CD8-positive, alpha-beta memory T cell (primary cell): ENCODE measurements at regions not wholly inside any gene's neighbourhood (a gene's known extent, or its start where the extent isn't known, plus 50 kb on each side); places are given as distances from the start of the nearest gene placed in this dataset.

Source experiments
- CTCF ChIA-PET: fragments of 350-600 bp; sonication (Branson Sonifier 250); formaldehyde crosslinking; loops from one replicate; lab custom pipeline; 2021; ENCODE audit warnings: antibody characterized with exemption; lab: Charles Lee
- POLR2A ChIA-PET: fragments of 350-600 bp; sonication (Branson Sonifier 250); formaldehyde crosslinking; loops from one replicate; lab custom pipeline; 2021; ENCODE audit warnings: antibody characterized with exemption; lab: Charles Lee
- DNase-seq, 5 donors: peaks; one replicate each; pipeline versions ENCODE4 v3.0.0 to v3.0.0-alpha.2; 2020 to 2022; ENCODE audit warnings: mixed read lengths in 1 of 5
- H3K27ac ChIP-seq: one replicate; pipeline ENCODE4 v1.7.0; 2013; ENCODE audit warnings: low read depth, mild to moderate bottlenecking, low read length, moderate library complexity
- H3K27me3 ChIP-seq: 2 replicates; pipeline ENCODE4 v1.7.0; 2013; ENCODE audit warnings: low read length, mild to moderate bottlenecking; ENCODE audit not compliant: insufficient read depth, poor library complexity, severe bottlenecking
- H3K36me3 ChIP-seq: 2 replicates; pipeline ENCODE4 v1.7.0; 2013; ENCODE audit warnings: mild to moderate bottlenecking, low read length, moderate library complexity; ENCODE audit not compliant: insufficient read depth
- H3K4me1 ChIP-seq: 2 replicates; pipeline ENCODE4 v1.7.0; 2013; ENCODE audit warnings: mild to moderate bottlenecking, low read length, moderate library complexity; ENCODE audit not compliant: insufficient read depth
- H3K4me3 ChIP-seq: 2 replicates; pipeline ENCODE4 v1.7.0; 2013; ENCODE audit warnings: mild to moderate bottlenecking, low read length
- H3K9me3 ChIP-seq: 2 replicates; pipeline ENCODE4 v1.7.0; 2013; ENCODE audit warnings: mild to moderate bottlenecking, low read length
- H3K27ac Mint-ChIP-seq, 8 donors: one replicate each; pipeline ENCODE4 v1.8.0; 2020 to 2021; ENCODE audit warnings: mixed read lengths in 8 of 8, mild to moderate bottlenecking in 6 of 8, inconsistent platforms in 3 of 8, moderate library complexity in 3 of 8
- H3K27me3 Mint-ChIP-seq, 2 donors: one replicate each; pipeline ENCODE4 v1.8.0; 2020 to 2021; ENCODE audit warnings: mixed read lengths in 2 of 2, mild to moderate bottlenecking in 1 of 2, moderate library complexity in 1 of 2
- H3K36me3 Mint-ChIP-seq, 3 donors: one replicate each; pipeline ENCODE4 v1.8.0; 2020 to 2021; ENCODE audit warnings: mixed read lengths in 3 of 3, inconsistent platforms in 1 of 3, mild to moderate bottlenecking in 1 of 3
- H3K4me1 Mint-ChIP-seq, 3 donors: one replicate each; pipeline ENCODE4 v1.8.0; 2020 to 2021; ENCODE audit warnings: mixed read lengths in 3 of 3, inconsistent platforms in 1 of 3, mild to moderate bottlenecking in 1 of 3
- H3K4me3 Mint-ChIP-seq, 7 donors: one replicate each; pipeline ENCODE4 v1.8.0; 2020 to 2021; ENCODE audit warnings: mixed read lengths in 7 of 7, mild to moderate bottlenecking in 6 of 7, moderate library complexity in 4 of 7, inconsistent platforms in 2 of 7
- H3K9me3 Mint-ChIP-seq, 5 donors: one replicate each; pipeline ENCODE4 v1.8.0; 2020 to 2022; ENCODE audit warnings: mixed read lengths in 5 of 5, mild to moderate bottlenecking in 3 of 5, moderate library complexity in 2 of 5, inconsistent platforms in 1 of 5

GRCh38 chr5:5887833-5888232, 465.4 kb downstream of the ICE1 start:
- no peak overlapping the region for H3K4me3 ChIP-seq
- ChIA-PET CTCF (no interaction called here), POLR2A (no interaction called here)
- H3K36me3 ChIP-seq = no peaks in the 10 kb centered on the region
- Mint-ChIP-seq H3K4me1 (peaks cover 0 to 1% (median 0%) of the 10 kb centered on the region in 3 donors), H3K4me3 (no peak overlapping the region), H3K36me3 (no peaks in the 10 kb centered on the region), H3K9me3 (peaks cover 0 to 4% (median 3%) of the 10 kb centered on the region in 5 donors), H3K27me3 (peaks cover 2 to 5% of the 10 kb centered on the region in 2 donors), H3K27ac (no peak overlapping the region)
- no peaks in the 10 kb centered on the region for H3K9me3 ChIP-seq
- no peak overlapping the region for H3K27ac ChIP-seq
- DNase-seq = no peak
- no peaks in the 10 kb centered on the region for H3K4me1 ChIP-seq
- no peaks in the 10 kb centered on the region for H3K27me3 ChIP-seq

GRCh38 chr5:5886812-5887486, 464.5 kb downstream of the ICE1 start:
- Mint-ChIP-seq H3K27ac (no peak overlapping the region), H3K4me3 (no peak overlapping the region), H3K4me1 (peaks cover 0 to 1% (median 0%) of the 10 kb centered on the region in 3 donors), H3K9me3 (peaks cover 0 to 4% (median 3%) of the 10 kb centered on the region in 5 donors), H3K36me3 (no peaks in the 10 kb centered on the region), H3K27me3 (peaks cover 2 to 5% of the 10 kb centered on the region in 2 donors)
- Histone ChIP-seq H3K27ac (no peak overlapping the region), H3K9me3 (no peaks in the 10 kb centered on the region), H3K4me1 (no peaks in the 10 kb centered on the region), H3K4me3 (no peak overlapping the region), H3K27me3 (no peaks in the 10 kb centered on the region), H3K36me3 (no peaks in the 10 kb centered on the region)
- ChIA-PET CTCF (interaction anchor here (0.7 kb wide), 1 partner anchor 14 kb away, joined by 3 read pairs; no protein-coding TSS in a partner anchor), POLR2A (no interaction called here)
- peak in 1 of 5 donors; percentile 3 for DNase-seq

DNA sequence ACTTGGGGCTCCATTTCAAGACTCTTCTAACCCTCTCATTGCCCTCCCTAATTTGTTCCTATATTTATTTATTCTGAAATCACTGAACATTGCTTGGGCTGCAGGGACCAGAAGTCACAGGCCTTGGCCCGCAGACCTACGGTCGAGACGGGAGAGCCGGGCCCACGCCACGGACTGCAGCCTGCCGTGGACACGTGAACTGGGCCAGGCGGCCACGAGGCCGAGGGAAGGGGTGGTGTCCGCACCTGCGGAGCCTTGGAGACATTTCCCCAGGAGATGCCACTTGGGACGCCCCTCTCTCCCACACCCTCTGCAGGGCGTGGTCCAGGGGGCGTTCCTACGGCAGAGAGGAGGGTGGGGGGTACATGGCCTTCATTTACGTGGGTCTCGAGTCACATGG, 463.9 kb downstream of the ICE1 start:
- no peak overlapping the region for H3K4me3 Mint-ChIP-seq
- Histone ChIP-seq H3K27ac (no peak overlapping the region), H3K9me3 (no peaks in the 10 kb centered on the region), H3K4me1 (no peaks in the 10 kb centered on the region), H3K36me3 (no peaks in the 10 kb centered on the region), H3K27me3 (no peaks in the 10 kb centered on the region), H3K4me3 (no peak overlapping the region)
- ChIA-PET CTCF (no interaction called here), POLR2A (no interaction called here)
- peaks cover 1 to 5% of the 10 kb centered on the region in 2 donors for H3K27me3 Mint-ChIP-seq
- peaks cover 0 to 1% (median 0%) of the 10 kb centered on the region in 3 donors for H3K4me1 Mint-ChIP-seq
- no peak for DNase-seq
- H3K36me3 Mint-ChIP-seq = no peaks in the 10 kb centered on the region
- H3K27ac Mint-ChIP-seq = no peak overlapping the region
- H3K9me3 Mint-ChIP-seq = peaks cover 0 to 4% (median 2%) of the 10 kb centered on the region in 5 donors

DNA sequence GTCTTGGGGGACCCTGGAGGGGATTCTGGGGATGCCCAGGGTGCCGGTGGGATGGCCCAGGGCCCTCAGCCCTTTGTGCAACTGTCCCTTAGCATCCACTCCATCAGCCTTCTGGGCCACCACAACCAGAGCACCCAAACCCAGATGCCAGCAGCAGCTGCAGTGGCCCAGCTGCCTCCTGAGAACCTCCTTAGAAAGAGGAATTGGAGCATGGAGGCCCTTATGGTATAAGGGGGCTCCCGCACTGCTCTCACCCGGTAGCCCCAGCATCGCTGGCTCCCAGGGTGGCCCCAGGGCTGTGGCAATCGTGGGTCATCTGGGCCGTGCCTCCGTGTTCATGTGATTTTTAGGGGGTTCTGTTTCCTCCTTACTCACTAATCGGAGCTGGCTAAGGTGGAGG, 463.3 kb downstream of the ICE1 start:
- H3K9me3 Mint-ChIP-seq = peaks cover 0 to 3% (median 1%) of the 10 kb centered on the region in 5 donors
- H3K36me3 Mint-ChIP-seq = no peaks in the 10 kb centered on the region

DNA sequence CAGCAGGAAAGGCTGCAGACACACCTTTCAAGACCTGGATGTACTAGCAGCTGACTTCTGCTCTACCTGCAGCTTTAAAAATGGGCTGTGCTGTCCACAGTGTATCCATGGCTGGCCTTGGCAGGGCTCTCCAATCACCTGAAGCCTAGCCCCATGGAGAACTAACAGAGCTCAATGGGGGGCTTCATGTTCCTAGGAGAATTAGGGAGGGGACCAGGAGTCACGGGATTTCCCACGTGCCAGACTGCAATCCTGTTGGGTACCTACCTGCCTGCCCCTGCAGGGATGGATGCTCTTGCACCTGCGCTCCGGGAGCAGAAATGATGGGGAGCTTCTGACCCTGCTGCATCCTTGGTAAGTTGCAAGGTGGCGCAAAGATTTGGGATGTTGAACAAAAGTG, 462.1 kb downstream of the ICE1 start:
- Mint-ChIP-seq H3K4me1 (peaks cover 0 to 1% (median 0%) of the 10 kb centered on the region in 3 donors), H3K36me3 (no peaks in the 10 kb centered on the region), H3K27me3 (peaks cover 3 to 17% of the 10 kb centered on the region in 2 donors), H3K4me3 (no peak overlapping the region), H3K9me3 (peaks cover 0 to 3% (median 0%) of the 10 kb centered on the region in 5 donors), H3K27ac (no peak overlapping the region)
- Histone ChIP-seq H3K27me3 (no peaks in the 10 kb centered on the region), H3K36me3 (no peaks in the 10 kb centered on the region), H3K27ac (no peak overlapping the region), H3K9me3 (no peaks in the 10 kb centered on the region), H3K4me1 (no peaks in the 10 kb centered on the region), H3K4me3 (no peak overlapping the region)
- ChIA-PET POLR2A (no interaction called here), CTCF (no interaction called here)
- DNase-seq = no peak

More for the DNA sequence above, 463.3 kb downstream of the ICE1 start:
- H3K36me3 ChIP-seq = no peaks in the 10 kb centered on the region
- no peaks in the 10 kb centered on the region for H3K27me3 ChIP-seq
- POLR2A ChIA-PET = no interaction called here
- H3K9me3 ChIP-seq = no peaks in the 10 kb centered on the region
- Mint-ChIP-seq H3K4me1 (peaks cover 0 to 1% (median 0%) of the 10 kb centered on the region in 3 donors), H3K27ac (no peak overlapping the region), H3K4me3 (no peak overlapping the region), H3K27me3 (peaks cover 0 to 5% of the 10 kb centered on the region in 2 donors)
- CTCF ChIA-PET = no interaction called here
- DNase-seq = no peak
- no peaks in the 10 kb centered on the region for H3K4me1 ChIP-seq
- H3K27ac ChIP-seq = no peak overlapping the region
- no peak overlapping the region for H3K4me3 ChIP-seq

- H3K4me3 Mint-ChIP-seq = no peak overlapping the region
- no peaks in the 10 kb centered on the region for H3K4me1 ChIP-seq
- H3K27ac Mint-ChIP-seq = no peak overlapping the region
- no peaks in the 10 kb centered on the region for H3K36me3 ChIP-seq
- H3K4me1 Mint-ChIP-seq = peaks cover 0 to 1% (median 0%) of the 10 kb centered on the region in 3 donors
- H3K27ac ChIP-seq = no peak overlapping the region
- H3K27me3 ChIP-seq = no peaks in the 10 kb centered on the region
- CTCF ChIA-PET = no interaction called here
- no peak for DNase-seq
- peaks cover 0 to 3% (median 0%) of the 10 kb centered on the region in 5 donors for H3K9me3 Mint-ChIP-seq
- no peaks in the 10 kb centered on the region for H3K9me3 ChIP-seq
- H3K4me3 ChIP-seq = no peak overlapping the region
- POLR2A ChIA-PET = no interaction called here
- H3K27me3 Mint-ChIP-seq = peaks cover 7 to 24% of the 10 kb centered on the region in 2 donors
- H3K36me3 Mint-ChIP-seq = no peaks in the 10 kb centered on the region
Measured at GRCh38 chr5:5883562-5883961, 461.1 kb downstream of the ICE1 start.

DNA sequence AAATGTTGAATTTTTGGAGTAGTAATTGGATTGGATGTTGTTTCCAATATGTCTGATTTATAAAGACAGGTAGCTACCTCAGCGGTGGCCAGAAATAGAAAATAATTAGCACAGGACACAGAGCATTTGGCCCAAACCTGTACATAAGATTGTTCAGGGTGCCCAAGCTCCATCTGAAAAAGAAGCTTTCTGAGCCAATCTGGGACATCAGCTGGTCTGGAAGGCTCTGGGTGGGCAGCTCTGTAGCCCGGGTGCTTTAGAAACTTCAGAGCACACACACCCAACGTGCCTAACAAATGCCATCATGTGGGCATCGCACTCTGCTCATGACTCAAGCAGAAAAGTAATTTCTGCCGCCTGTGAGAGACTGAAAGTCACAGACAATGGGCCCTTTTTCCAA, 460.7 kb downstream of the ICE1 start:
- Mint-ChIP-seq H3K27me3 (peaks cover 7 to 24% of the 10 kb centered on the region in 2 donors), H3K9me3 (peaks cover 0 to 3% (median 0%) of the 10 kb centered on the region in 5 donors), H3K27ac (no peak overlapping the region), H3K4me3 (no peak overlapping the region), H3K36me3 (no peaks in the 10 kb centered on the region), H3K4me1 (peaks cover 0 to 1% (median 0%) of the 10 kb centered on the region in 3 donors)
- Histone ChIP-seq H3K4me1 (no peaks in the 10 kb centered on the region), H3K27me3 (no peaks in the 10 kb centered on the region), H3K9me3 (no peaks in the 10 kb centered on the region), H3K36me3 (no peaks in the 10 kb centered on the region), H3K4me3 (no peak overlapping the region), H3K27ac (no peak overlapping the region)
- POLR2A ChIA-PET = no interaction called here
- CTCF ChIA-PET = no interaction called here
- DNase-seq = no peak

- Histone ChIP-seq H3K27me3 (no peaks in the 10 kb centered on the region), H3K4me3 (no peak overlapping the region), H3K36me3 (no peaks in the 10 kb centered on the region), H3K27ac (no peak overlapping the region), H3K9me3 (no peaks in the 10 kb centered on the region), H3K4me1 (no peaks in the 10 kb centered on the region)
- peaks cover 0 to 1% (median 0%) of the 10 kb centered on the region in 3 donors for H3K4me1 Mint-ChIP-seq
- DNase-seq = no peak
- H3K9me3 Mint-ChIP-seq = peaks cover 0 to 3% (median 0%) of the 10 kb centered on the region in 5 donors
- ChIA-PET CTCF (no interaction called here), POLR2A (no interaction called here)
- H3K27me3 Mint-ChIP-seq = peaks cover 7 to 24% of the 10 kb centered on the region in 2 donors
- H3K27ac Mint-ChIP-seq = peak overlapping the region in 1 of 8 donors; percentile 50
- no peaks in the 10 kb centered on the region for H3K36me3 Mint-ChIP-seq
- H3K4me3 Mint-ChIP-seq = no peak overlapping the region
Measured at GRCh38 chr5:5882706-5883105, 460.2 kb downstream of the ICE1 start.
